Loucy (cell line): ENCODE measurements at regions not wholly inside any gene's neighbourhood (a gene's known extent, or its start where the extent isn't known, plus 50 kb on each side); places are given as distances from the start of the nearest gene placed in this dataset.
A peak's percentile ranks its signal among the peaks of the same experiment; 100 is the strongest.

ENCODE experiments used
- H2AFZ ChIP-seq: fragments of 200-600 bp; sonication (generic); 2 replicates; pipeline ENCODE4 v1.6.0; 2016; ENCODE audit warnings: antibody characterized with exemption, mild to moderate bottlenecking, low read length, moderate library complexity
- H3F3A ChIP-seq: fragments of 200-600 bp; 2 replicates; pipeline ENCODE4 v1.6.0; 2016; ENCODE audit warnings: antibody characterized with exemption, low read depth, mild to moderate bottlenecking
- H3K27me3 ChIP-seq: fragments of 200-600 bp; sonication (generic); 2 replicates; pipeline ENCODE4 v1.6.1; 2014; ENCODE audit warnings: low read length, mild to moderate bottlenecking; ENCODE audit not compliant: insufficient read depth, poor library complexity, severe bottlenecking
- H3K36me3 ChIP-seq: fragments of 200-600 bp; sonication (generic); 2 replicates; pipeline ENCODE4 v1.6.1; 2016; ENCODE audit warnings: low read length; ENCODE audit not compliant: insufficient read depth
- H3K4me1 ChIP-seq: fragments of 200-600 bp; sonication (generic); 2 replicates; pipeline ENCODE4 v1.5.1; 2014; ENCODE audit warnings: low read length, mild to moderate bottlenecking; ENCODE audit not compliant: insufficient read depth, poor library complexity, severe bottlenecking
- H3K4me2 ChIP-seq: fragments of 200-600 bp; sonication (generic); 2 replicates; pipeline ENCODE4 v1.6.0; 2014; ENCODE audit warnings: antibody characterized with exemption, low read length, low read depth, mild to moderate bottlenecking; ENCODE audit not compliant: poor library complexity, severe bottlenecking
- H3K4me3 ChIP-seq: fragments of 200-600 bp; sonication (generic); 2 replicates; pipeline ENCODE4 v1.5.1; 2014; ENCODE audit warnings: low read length, mild to moderate bottlenecking, mixed read lengths; ENCODE audit not compliant: poor library complexity, severe bottlenecking
- H3K79me2 ChIP-seq: fragments of 200-600 bp; sonication (generic); 2 replicates; pipeline ENCODE4 v1.6.1; 2014; ENCODE audit warnings: low read length; ENCODE audit not compliant: insufficient read depth
- H3K9ac ChIP-seq: fragments of 200-600 bp; sonication (generic); 2 replicates; pipeline ENCODE4 v1.6.0; 2014; ENCODE audit warnings: mild to moderate bottlenecking, low read depth, low read length, moderate library complexity; ENCODE audit not compliant: poor library complexity, severe bottlenecking
- H3K9me2 ChIP-seq: fragments of 200-600 bp; sonication (generic); replicated peaks from 2 replicates; pipeline ENCODE4 v1.6.1; 2016; ENCODE audit warnings: low read depth, low read length, mixed read lengths
- H3K9me3 ChIP-seq: fragments of 200-600 bp; sonication (generic); 2 replicates; pipeline ENCODE4 v1.6.1; 2014; ENCODE audit warnings: mild to moderate bottlenecking, antibody characterized with exemption, low read length, low read depth; ENCODE audit not compliant: insufficient read depth
- H4K20me1 ChIP-seq: fragments of 200-600 bp; sonication (generic); 2 replicates; pipeline ENCODE4 v1.6.0; 2014; ENCODE audit warnings: antibody characterized with exemption, low read length, mild to moderate bottlenecking; ENCODE audit not compliant: insufficient read depth, poor library complexity, severe bottlenecking
- EZH2phosphoT487 ChIP-seq: fragments of 200-600 bp; IDR thresholded peaks from 2 replicates; pipeline ENCODE4 v1.6.1; 2018; ENCODE audit warnings: antibody characterized with exemption, mild to moderate bottlenecking, moderate library complexity, borderline replicate concordance
- TF ChIP-seq, protein P1 (sequence below): fragments of 200-600 bp; sonication (generic); conservative IDR thresholded peaks from 2 replicates; pipeline ENCODE4 v1.5.1; 2014; ENCODE audit warnings: mild to moderate bottlenecking, antibody characterized with exemption, low read length

DNA sequence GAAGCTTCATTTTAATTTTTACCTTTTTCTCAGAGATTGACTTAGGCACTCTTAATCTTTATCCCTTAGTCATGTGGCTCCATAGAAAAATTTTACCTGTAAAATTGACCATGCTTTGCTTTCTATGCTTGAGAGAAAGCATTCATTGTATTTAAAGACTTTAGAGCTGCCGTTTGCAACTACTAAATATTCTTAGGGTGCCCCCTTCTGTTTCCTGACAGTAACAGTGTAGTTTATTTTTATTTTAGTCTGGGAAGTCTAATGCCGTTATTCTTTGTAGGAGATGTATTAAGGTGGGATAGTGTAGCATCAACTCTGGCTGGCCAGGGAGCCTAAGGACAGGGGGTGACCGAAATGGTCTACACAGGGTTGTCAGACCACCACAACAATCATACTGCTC, 84.5 kb upstream of the SYNPR start:
- H3K9me2 ChIP-seq = no peaks in the 10 kb centered on the region
- no peak for TF ChIP-seq EZH2phosphoT487
- TF ChIP-seq, protein P1, sequence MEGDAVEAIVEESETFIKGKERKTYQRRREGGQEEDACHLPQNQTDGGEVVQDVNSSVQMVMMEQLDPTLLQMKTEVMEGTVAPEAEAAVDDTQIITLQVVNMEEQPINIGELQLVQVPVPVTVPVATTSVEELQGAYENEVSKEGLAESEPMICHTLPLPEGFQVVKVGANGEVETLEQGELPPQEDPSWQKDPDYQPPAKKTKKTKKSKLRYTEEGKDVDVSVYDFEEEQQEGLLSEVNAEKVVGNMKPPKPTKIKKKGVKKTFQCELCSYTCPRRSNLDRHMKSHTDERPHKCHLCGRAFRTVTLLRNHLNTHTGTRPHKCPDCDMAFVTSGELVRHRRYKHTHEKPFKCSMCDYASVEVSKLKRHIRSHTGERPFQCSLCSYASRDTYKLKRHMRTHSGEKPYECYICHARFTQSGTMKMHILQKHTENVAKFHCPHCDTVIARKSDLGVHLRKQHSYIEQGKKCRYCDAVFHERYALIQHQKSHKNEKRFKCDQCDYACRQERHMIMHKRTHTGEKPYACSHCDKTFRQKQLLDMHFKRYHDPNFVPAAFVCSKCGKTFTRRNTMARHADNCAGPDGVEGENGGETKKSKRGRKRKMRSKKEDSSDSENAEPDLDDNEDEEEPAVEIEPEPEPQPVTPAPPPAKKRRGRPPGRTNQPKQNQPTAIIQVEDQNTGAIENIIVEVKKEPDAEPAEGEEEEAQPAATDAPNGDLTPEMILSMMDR = peak; percentile 70
- no peaks in the 10 kb centered on the region for H3K27me3 ChIP-seq
- H2AFZ ChIP-seq = no peak overlapping the region
- no peak overlapping the region for H3K4me2 ChIP-seq
- H3K9ac ChIP-seq = no peak overlapping the region
- H3F3A ChIP-seq = no peaks in the 10 kb centered on the region
- H3K36me3 ChIP-seq = no peaks in the 10 kb centered on the region
- no peaks in the 10 kb centered on the region for H4K20me1 ChIP-seq
- no peak overlapping the region for H3K4me3 ChIP-seq
- H3K79me2 ChIP-seq = no peaks in the 10 kb centered on the region
- no peaks in the 10 kb centered on the region for H3K4me1 ChIP-seq
- no peaks in the 10 kb centered on the region for H3K9me3 ChIP-seq

- H3K9me2 ChIP-seq = no peaks in the 10 kb centered on the region
- TF ChIP-seq, protein P1 = no peak
- TF ChIP-seq EZH2phosphoT487 = no peak
- H3F3A ChIP-seq = no peaks in the 10 kb centered on the region
- no peak overlapping the region for H3K9ac ChIP-seq
- no peaks in the 10 kb centered on the region for H3K27me3 ChIP-seq
- no peaks in the 10 kb centered on the region for H3K9me3 ChIP-seq
- no peak overlapping the region for H2AFZ ChIP-seq
- H3K4me2 ChIP-seq = no peak overlapping the region
- no peaks in the 10 kb centered on the region for H3K36me3 ChIP-seq
- H3K79me2 ChIP-seq = no peaks in the 10 kb centered on the region
- no peaks in the 10 kb centered on the region for H4K20me1 ChIP-seq
- H3K4me3 ChIP-seq = no peak overlapping the region
- no peaks in the 10 kb centered on the region for H3K4me1 ChIP-seq
Observed at GRCh38 chr3:63199606-63200005, 78.5 kb upstream of the SYNPR start.

- TF ChIP-seq, protein P1 = no peak
- TF ChIP-seq EZH2phosphoT487 = no peak
Observed at GRCh38 chr3:63202529-63202928, 75.6 kb upstream of the SYNPR start.

More at GRCh38 chr3:63202529-63202928, 75.6 kb upstream of the SYNPR start:
- Histone ChIP-seq H3K9ac (no peak overlapping the region), H3K9me3 (no peaks in the 10 kb centered on the region), H4K20me1 (no peaks in the 10 kb centered on the region), H3K36me3 (no peaks in the 10 kb centered on the region), H2AFZ (no peak overlapping the region), H3K4me1 (no peaks in the 10 kb centered on the region), H3K9me2 (no peaks in the 10 kb centered on the region), H3K27me3 (no peaks in the 10 kb centered on the region), H3F3A (no peaks in the 10 kb centered on the region), H3K4me3 (no peak overlapping the region), H3K4me2 (no peak overlapping the region), H3K79me2 (no peaks in the 10 kb centered on the region)
